K562 (cell line): ENCODE measurements at regions not wholly inside any gene's neighbourhood (a gene's known extent, or its start where the extent isn't known, plus 50 kb on each side); places are given as distances from the start of the nearest gene placed in this dataset.

ENCODE experiments used
- ATAC-seq: fragments of 200-7000 bp; cut with Tn5 transposase; 3 replicates; pipeline ENCODE4 v1.9.1; 2020; ENCODE audit warnings: moderate library complexity
- BruUV-seq: library from RNA; stranded (reverse); fragments of 400-500 nt; replicated peaks from 2 replicates; lab custom pipeline; 2021; lab: Mats Ljungman, UMichigan
- CTCF ChIA-PET: fragments of 300-600 bp; formaldehyde crosslinking; extraction: SDS; loops from one replicate; lab custom pipeline; 2021; ENCODE audit warnings: low intra/inter-chr PET ratio; lab: Yijun Ruan, JAX
- POLR2A ChIA-PET: fragments of 300-600, 350-650 bp; sonication (Branson Sonifier 250); formaldehyde crosslinking; extraction: SDS; loops from one replicate; lab custom pipeline; 2021; ENCODE audit warnings: antibody characterized with exemption, inconsistent platforms; lab: Yijun Ruan, JAX
- DNase-seq, 4 experiments: peaks; one replicate each; pipeline versions ENCODE4 v3.0.0 to v3.0.0-alpha.2; 2011 to 2018; ENCODE audit warnings: low spot score in 3 of 4, mixed read lengths in 3 of 4; ENCODE audit errors: extremely low read depth in 1 of 4
- FAIRE-seq: peaks from 2 replicates; lab custom pipeline; 2011; peaks lifted over from hg19 to GRCh38; lab: Jason Lieb, UNC
- H2AFZ ChIP-seq: 2 replicates; pipeline ENCODE4 v1.6.0; 2011; ENCODE audit warnings: low read depth, low read length, control low read depth, inconsistent platforms
- H3K27ac ChIP-seq: fragments of 200-600 bp; 3 replicates; pipeline ENCODE4 v1.8.0; 2011; ENCODE audit warnings: low read depth, mild to moderate bottlenecking, control low read depth, inconsistent platforms, low read length, moderate library complexity, mixed read lengths; ENCODE audit errors: extremely low read depth
- H3K27me3 ChIP-seq, 2 experiments: fragments of 300-600 bp in 1 of 2; 2 replicates in 1 of 2; 3 replicates in 1 of 2; pipeline versions ENCODE4 v1.6.0 to v1.8.0; 2011; ENCODE audit warnings: inconsistent platforms in 2 of 2, low read length in 2 of 2, mild to moderate bottlenecking in 1 of 2, mixed read lengths in 1 of 2, moderate library complexity in 1 of 2; ENCODE audit not compliant: control insufficient read depth in 2 of 2, insufficient read depth in 2 of 2
- H3K36me3 ChIP-seq: fragments of 300-600 bp; 3 replicates; pipeline ENCODE4 v1.8.0; 2011; ENCODE audit warnings: mild to moderate bottlenecking, low read length, inconsistent platforms; ENCODE audit not compliant: control insufficient read depth, insufficient read depth
- H3K4me1 ChIP-seq, 2 experiments: fragments of 200-600 bp in 1 of 2; replicated peaks in 1 of 2; 2 replicates in 1 of 2; 3 replicates in 1 of 2; pipeline versions ENCODE4 v1.5.1 to v1.8.0; 2011; ENCODE audit warnings: inconsistent platforms in 2 of 2, low read length in 2 of 2, mild to moderate bottlenecking in 1 of 2, mixed read lengths in 1 of 2, moderate library complexity in 1 of 2; ENCODE audit not compliant: control insufficient read depth in 2 of 2, insufficient read depth in 2 of 2
- H3K4me2 ChIP-seq: 2 replicates; pipeline ENCODE4 v1.6.1; 2011; ENCODE audit warnings: low read length, control low read depth, inconsistent platforms, mixed read lengths; ENCODE audit not compliant: insufficient read depth
- H3K4me3 ChIP-seq: fragments of 200-600 bp; sonication (generic), shearing (Covaris generic); 2 replicates; pipeline ENCODE4 v1.5.1; 2016; ENCODE audit warnings: control low read depth, inconsistent platforms
- H3K79me2 ChIP-seq: fragments of 200-600 bp; 3 replicates; pipeline ENCODE4 v1.8.0; 2011; ENCODE audit warnings: low read length, inconsistent platforms; ENCODE audit not compliant: control insufficient read depth, insufficient read depth
- H3K9ac ChIP-seq, 2 experiments: 2 replicates each; pipeline versions ENCODE4 v1.6.0 to v1.6.1; 2011; ENCODE audit warnings: low read depth in 2 of 2, low read length in 2 of 2, control low read depth in 1 of 2, inconsistent platforms in 1 of 2, mild to moderate bottlenecking in 1 of 2, mixed read lengths in 1 of 2; ENCODE audit not compliant: insufficient read depth in 1 of 2
- H3K9me1 ChIP-seq: one replicate; pipeline ENCODE4 v1.6.0; 2011; ENCODE audit warnings: inconsistent platforms, mild to moderate bottlenecking, low read length, moderate library complexity; ENCODE audit not compliant: control insufficient read depth, insufficient read depth
- H3K9me3 ChIP-seq: replicated peaks from 2 replicates; pipeline ENCODE4 v1.5.1; 2011; ENCODE audit warnings: low read depth, low read length, inconsistent platforms; ENCODE audit not compliant: control insufficient read depth, insufficient read depth
- H4K20me1 ChIP-seq: replicated peaks from 2 replicates; pipeline ENCODE4 v1.6.1; 2011; ENCODE audit warnings: low read length, inconsistent platforms, mixed read lengths; ENCODE audit not compliant: control insufficient read depth, insufficient read depth
- GATAD2B ChIP-seq: fragments of 450-650 bp; IDR thresholded peaks from 2 replicates; pipeline ENCODE4 v1.6.1; 2017; ENCODE audit warnings: mild to moderate bottlenecking, borderline replicate concordance
- JUN ChIP-seq, 2 experiments: sonication (generic) in 1 of 2; formaldehyde crosslinking in 1 of 2; IDR thresholded peaks; 2 replicates each; pipeline versions ENCODE4 v1.6.1 to v1.8.0; 2012 to 2022; ENCODE audit warnings: borderline replicate concordance in 2 of 2, mild to moderate bottlenecking in 2 of 2, improper control_type of control experiment in 1 of 2, low read depth in 1 of 2, low read length in 1 of 2, missing genetic modification reagents in 1 of 2
- MCM7 ChIP-seq, 2 experiments: fragments of 450-650 bp; IDR thresholded peaks; 2 replicates each; pipeline ENCODE4 v1.6.1; 2016 to 2018
- NR4A1 ChIP-seq, 2 experiments: fragments of 250-450 bp in 1 of 2; fragments of 450-650 bp in 1 of 2; sonication (Bioruptor Pico) in 1 of 2; IDR thresholded peaks; 2 replicates each; pipeline versions ENCODE4 v1.4.0 to v1.6.1; 2016 to 2020; ENCODE audit warnings: mild to moderate bottlenecking in 2 of 2, missing compliant biosample characterization in 1 of 2, missing genetic modification characterization in 1 of 2, moderate library complexity in 1 of 2
- PCBP2 ChIP-seq: fragments of 200-400 bp; formaldehyde crosslinking; IDR thresholded peaks from 2 replicates; pipeline ENCODE4 v1.6.1; 2018; ENCODE audit warnings: low read length, low read depth, mild to moderate bottlenecking, moderate library complexity; ENCODE audit not compliant: poor library complexity, severe bottlenecking
- POLR2B ChIP-seq: fragments of 450-650 bp; IDR thresholded peaks from 2 replicates; pipeline ENCODE4 v1.6.1; 2018; ENCODE audit warnings: low read depth; ENCODE audit not compliant: partially characterized antibody
- POU5F1 ChIP-seq: fragments of 150-350 bp; IDR thresholded peaks from 2 replicates; pipeline ENCODE4 v1.6.1; 2014; ENCODE audit warnings: borderline replicate concordance, low read length, low read depth, mild to moderate bottlenecking; ENCODE audit not compliant: partially characterized antibody
- RAD51 ChIP-seq: fragments of 450-650 bp; IDR thresholded peaks from 2 replicates; pipeline ENCODE4 v1.7.1; 2016; ENCODE audit warnings: low read depth, mild to moderate bottlenecking, borderline replicate concordance
- ZNF175 ChIP-seq: fragments of 200-800 bp; sonication (Bioruptor generic); IDR thresholded peaks from 2 replicates; pipeline ENCODE4 v1.6.1; 2016; ENCODE audit warnings: low read depth, mild to moderate bottlenecking, missing genetic modification characterization, missing compliant biosample characterization
- ZNF184 ChIP-seq: sonication (generic); formaldehyde crosslinking; IDR thresholded peaks from 2 replicates; pipeline ENCODE4 v1.5.0; 2020; ENCODE audit warnings: missing genetic modification reagents
- ZNF23 ChIP-seq: fragments of 250-450 bp; sonication (Bioruptor Pico); IDR thresholded peaks from 2 replicates; pipeline ENCODE4 v1.4.0; 2020; ENCODE audit warnings: mild to moderate bottlenecking
- ZNF239 ChIP-seq: fragments of 250-450 bp; sonication (Bioruptor Pico); IDR thresholded peaks from 2 replicates; pipeline ENCODE4 v1.4.0; 2020; ENCODE audit warnings: mild to moderate bottlenecking
- ZNF584 ChIP-seq: fragments of 200-800 bp; sonication (Bioruptor generic); IDR thresholded peaks from 2 replicates; pipeline ENCODE4 v1.6.1; 2016; ENCODE audit warnings: low read depth, mild to moderate bottlenecking, missing genetic modification characterization, missing compliant biosample characterization
- WGBS: fragments of 100-300 bp; shearing (Covaris generic); methylation state at CpG from one replicate; pipeline ENCODE4 v1.1.6; 2016; ENCODE audit warnings: low coverage, mixed read lengths; ENCODE audit not compliant: insufficient coverage; ENCODE audit errors: missing lambda C conversion rate; 5-methylcytosine and 5-hydroxymethylcytosine counted together
- in situ Hi-C: fragments of 300-500 bp; cut with MboI; formaldehyde crosslinking; loops from 4 replicates; pipeline ENCODE4 v1.15.0; 2018; ENCODE audit warnings: inconsistent platforms, mixed read lengths
- intact Hi-C: fragments of 100-400 bp; cut with micrococcal nuclease; formaldehyde crosslinking; loops from 2 replicates; pipeline ENCODE4 v1.14.2; 2022
- TF ChIP-seq, protein P1 (sequence below), 2 experiments: IDR thresholded peaks in 1 of 2; conservative IDR thresholded peaks in 1 of 2; 2 replicates each; pipeline ENCODE4 v1.6.1; 2016; ENCODE audit warnings: low read depth in 2 of 2, mild to moderate bottlenecking in 1 of 2, missing compliant biosample characterization in 1 of 2, missing genetic modification characterization in 1 of 2, moderate library complexity in 1 of 2
- TF ChIP-seq, protein P2 (sequence below): fragments of 450-650 bp; IDR thresholded peaks from 2 replicates; pipeline ENCODE4 v1.6.1; 2016; ENCODE audit warnings: missing biosample characterization, missing genetic modification characterization

DNA sequence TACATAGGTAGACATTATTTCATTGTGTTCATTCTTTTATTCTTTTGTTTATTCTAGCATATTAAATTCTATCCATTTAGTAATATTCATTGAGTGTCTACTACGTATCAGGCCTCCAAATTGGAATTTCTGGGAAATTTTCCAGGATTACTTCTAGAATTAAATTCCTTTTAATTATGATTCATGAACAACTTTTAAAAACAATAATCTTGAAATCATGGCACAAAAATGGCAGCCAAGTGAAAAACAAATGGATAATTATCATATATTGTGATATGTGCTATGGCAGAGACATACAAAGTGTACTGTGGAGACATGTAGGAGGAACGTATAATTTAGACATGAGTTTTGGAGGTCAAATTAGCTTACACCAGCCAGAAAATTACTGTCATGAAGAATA, 868.5 kb downstream of the FAT4 start:
- H3K4me1 ChIP-seq = no peaks in the 10 kb centered on the region
- no peaks in the 10 kb centered on the region for H4K20me1 ChIP-seq
- H3K27ac ChIP-seq = no peak overlapping the region
- BruUV-seq = no TSS peak
- DNase-seq = no peak
- H3K79me2 ChIP-seq = no peaks in the 10 kb centered on the region
- H3K27me3 ChIP-seq = no peaks in the 10 kb centered on the region
- H3K4me2 ChIP-seq = no peak overlapping the region
- CTCF ChIA-PET = no interaction called here
- H3K4me3 ChIP-seq = no peak overlapping the region
- H3K9me3 ChIP-seq = no peaks in the 10 kb centered on the region
- intact Hi-C loops (no loop called here), in situ Hi-C loops (no loop called here)
- TF ChIP-seq ZNF584 (CRISPR knock-in tag) = no peak
- TF ChIP-seq, protein P1, sequence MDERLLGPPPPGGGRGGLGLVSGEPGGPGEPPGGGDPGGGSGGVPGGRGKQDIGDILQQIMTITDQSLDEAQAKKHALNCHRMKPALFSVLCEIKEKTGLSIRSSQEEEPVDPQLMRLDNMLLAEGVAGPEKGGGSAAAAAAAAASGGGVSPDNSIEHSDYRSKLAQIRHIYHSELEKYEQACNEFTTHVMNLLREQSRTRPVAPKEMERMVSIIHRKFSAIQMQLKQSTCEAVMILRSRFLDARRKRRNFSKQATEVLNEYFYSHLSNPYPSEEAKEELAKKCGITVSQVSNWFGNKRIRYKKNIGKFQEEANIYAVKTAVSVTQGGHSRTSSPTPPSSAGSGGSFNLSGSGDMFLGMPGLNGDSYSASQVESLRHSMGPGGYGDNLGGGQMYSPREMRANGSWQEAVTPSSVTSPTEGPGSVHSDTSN (CRISPR knock-in tag; IDR thresholded peaks at IDR 0.05; ENCODE audit: low read depth) = no peak
- TF ChIP-seq, protein P1 (tag; conservative IDR thresholded peaks at IDR 0.05; ENCODE audit: low read depth) = no peak
- no peak for TF ChIP-seq RAD51
- TF ChIP-seq, protein P2, sequence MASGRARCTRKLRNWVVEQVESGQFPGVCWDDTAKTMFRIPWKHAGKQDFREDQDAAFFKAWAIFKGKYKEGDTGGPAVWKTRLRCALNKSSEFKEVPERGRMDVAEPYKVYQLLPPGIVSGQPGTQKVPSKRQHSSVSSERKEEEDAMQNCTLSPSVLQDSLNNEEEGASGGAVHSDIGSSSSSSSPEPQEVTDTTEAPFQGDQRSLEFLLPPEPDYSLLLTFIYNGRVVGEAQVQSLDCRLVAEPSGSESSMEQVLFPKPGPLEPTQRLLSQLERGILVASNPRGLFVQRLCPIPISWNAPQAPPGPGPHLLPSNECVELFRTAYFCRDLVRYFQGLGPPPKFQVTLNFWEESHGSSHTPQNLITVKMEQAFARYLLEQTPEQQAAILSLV = no peak
- no peak for TF ChIP-seq ZNF184
- TF ChIP-seq MCM7 (IDR thresholded peaks at IDR 0.05) = no peak
- no peak for TF ChIP-seq GATAD2B
- TF ChIP-seq ZNF175 (CRISPR knock-in tag) = no peak
- no peak for TF ChIP-seq ZNF239 (CRISPR knock-in tag)
- TF ChIP-seq JUN (IDR thresholded peaks at IDR 0.05; ENCODE audit: borderline replicate concordance, low read depth, low read length) = no peak
- TF ChIP-seq JUN (CRISPR knock-in tag; IDR thresholded peaks at IDR 0.05; ENCODE audit: borderline replicate concordance) = no peak
- no peak for TF ChIP-seq PCBP2
- no peak for TF ChIP-seq POU5F1
- TF ChIP-seq POLR2B = no peak
- TF ChIP-seq NR4A1 (CRISPR knock-in tag; IDR thresholded peaks at IDR 0.05) = no peak
- TF ChIP-seq NR4A1 (tag; IDR thresholded peaks at IDR 0.05) = no peak
- no peak for TF ChIP-seq ZNF23 (CRISPR knock-in tag)
- TF ChIP-seq, all 486 proteins: peak for 0
- no peaks in the 10 kb centered on the region for H3K36me3 ChIP-seq
- WGBS = 2% methylated on average over 2 of the region's 2 CpGs
- no peak overlapping the region for H2AFZ ChIP-seq
- no peaks in the 10 kb centered on the region for H3K9me1 ChIP-seq
- POLR2A ChIA-PET = no interaction called here
- no peak overlapping the region for H3K9ac ChIP-seq
- ATAC-seq (no peak), FAIRE-seq (no peak)
